Neural progenitor cell (in vitro differentiated cells): ENCODE measurements at regions not wholly inside any gene's neighbourhood (a gene's known extent, or its start where the extent isn't known, plus 50 kb on each side); places are given as distances from the start of the nearest gene placed in this dataset.

Experiments used
- CTCF ChIP-seq: fragments of 200-600 bp; sonication (generic); IDR thresholded peaks from 2 replicates; pipeline ENCODE4 v1.5.1; 2017; ENCODE audit warnings: antibody characterized with exemption, mild to moderate bottlenecking
- EZH2 ChIP-seq: fragments of 200-600 bp; sonication (generic); IDR thresholded peaks from 2 replicates; pipeline ENCODE4 v1.6.1; 2017; ENCODE audit warnings: antibody characterized with exemption, mild to moderate bottlenecking, moderate library complexity
- EZH2phosphoT487 ChIP-seq: fragments of 200-600 bp; sonication (generic); IDR thresholded peaks from 2 replicates; pipeline ENCODE4 v1.6.1; 2017; ENCODE audit warnings: antibody characterized with exemption

GRCh38 chr6:44685213-44685612 lies 297.7 kb downstream of the CDC5L start:
- TF ChIP-seq CTCF (no peak), EZH2 (no peak), EZH2phosphoT487 (no peak)
